NCI-H1092 treated with DMSO at 0.1 percent for 48 hours (cell line): ENCODE measurements at regions not wholly inside any gene's neighbourhood (a gene's known extent, or its start where the extent isn't known, plus 50 kb on each side); places are given as distances from the start of the nearest gene placed in this dataset.

Experiments
- DNase-seq: peaks from one replicate; lab custom pipeline; 2025; lab: John Stamatoyannopoulos, UW

- no peak for DNase-seq
These were observed 844.9 kb upstream of the SLIT2 start for GRCh38 chr4:19406789-19407188.

- DNase-seq, result no peak
These were observed 847.8 kb upstream of the SLIT2 start for GRCh38 chr4:19403786-19404370.

GRCh38 chr4:19402581-19403065, 849.1 kb upstream of the SLIT2 start:
- DNase-seq, result no peak

- no peak for DNase-seq
These were observed 850.2 kb upstream of the SLIT2 start for GRCh38 chr4:19401301-19402080.

GRCh38 chr4:19400820-19401219, 850.9 kb upstream of the SLIT2 start:
- DNase-seq, result no peak

GRCh38 chr4:19399001-19399400, 852.7 kb upstream of the SLIT2 start:
- DNase-seq, result no peak

- no peak for DNase-seq
These were observed 864.9 kb upstream of the SLIT2 start for GRCh38 chr4:19386786-19387185.

- no peak for DNase-seq
These were observed 868.5 kb upstream of the SLIT2 start for GRCh38 chr4:19382993-19383756.

GRCh38 chr4:19381068-19381467, 870.6 kb upstream of the SLIT2 start:
- DNase-seq, result no peak

GRCh38 chr4:19380600-19380999, 871.1 kb upstream of the SLIT2 start:
- no peak for DNase-seq

- DNase-seq, result no peak
These were observed 872.5 kb upstream of the SLIT2 start for GRCh38 chr4:19379191-19379708.

GRCh38 chr4:19375931-19376330, 875.8 kb upstream of the SLIT2 start:
- DNase-seq, result no peak

- DNase-seq, result no peak
These were observed 876.4 kb upstream of the SLIT2 start for GRCh38 chr4:19375136-19375804.

GRCh38 chr4:19372390-19372789, 879.3 kb upstream of the SLIT2 start:
- no peak for DNase-seq

- DNase-seq, result no peak
These were observed 882.9 kb upstream of the SLIT2 start for GRCh38 chr4:19368800-19369199.

GRCh38 chr4:19366916-19367315, 884.8 kb upstream of the SLIT2 start:
- no peak for DNase-seq

GRCh38 chr4:19358015-19358414, 893.7 kb upstream of the SLIT2 start:
- no peak for DNase-seq

- no peak for DNase-seq
These were observed 902.3 kb upstream of the SLIT2 start for GRCh38 chr4:19349416-19349815.

- DNase-seq, result no peak
These were observed 903.0 kb upstream of the SLIT2 start for GRCh38 chr4:19348746-19349145.

- no peak for DNase-seq
These were observed 905.1 kb upstream of the SLIT2 start for GRCh38 chr4:19346636-19347035.

- DNase-seq, result no peak
These were observed 922.1 kb upstream of the SLIT2 start for GRCh38 chr4:19329631-19330030.

- DNase-seq, result no peak
These were observed 922.6 kb upstream of the SLIT2 start for GRCh38 chr4:19329077-19329476.
